ENCODE measurements at regions not wholly inside any gene's neighbourhood (a gene's known extent, or its start where the extent isn't known, plus 50 kb on each side); places are given as distances from the start of the nearest gene placed in this dataset.

DNA sequence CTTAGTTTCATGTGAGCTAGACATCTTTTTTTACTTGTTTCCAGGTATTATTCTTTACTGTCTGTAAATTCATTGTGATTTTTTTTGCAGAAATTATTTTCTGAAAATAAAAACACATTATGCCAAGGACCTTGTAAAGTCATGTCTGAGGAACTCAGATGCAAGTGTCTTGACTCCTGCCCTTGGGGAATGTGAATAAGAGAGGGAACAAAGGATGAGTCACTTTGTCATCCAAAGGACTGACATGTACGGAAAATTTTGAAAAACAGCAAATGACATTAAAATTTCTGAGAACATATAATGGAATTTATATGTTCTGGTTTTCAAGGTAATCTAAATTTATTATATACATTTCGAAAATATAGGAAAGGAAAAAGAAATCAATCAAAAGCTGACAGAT lies 660.4 kb downstream of the CD109 start:
- TF ChIP-seq POLR2A (IDR thresholded peaks at IDR 0.05) (no peak), EP300 (IDR thresholded peaks at IDR 0.05) (no peak)
- TF ChIP-seq, protein P1, sequence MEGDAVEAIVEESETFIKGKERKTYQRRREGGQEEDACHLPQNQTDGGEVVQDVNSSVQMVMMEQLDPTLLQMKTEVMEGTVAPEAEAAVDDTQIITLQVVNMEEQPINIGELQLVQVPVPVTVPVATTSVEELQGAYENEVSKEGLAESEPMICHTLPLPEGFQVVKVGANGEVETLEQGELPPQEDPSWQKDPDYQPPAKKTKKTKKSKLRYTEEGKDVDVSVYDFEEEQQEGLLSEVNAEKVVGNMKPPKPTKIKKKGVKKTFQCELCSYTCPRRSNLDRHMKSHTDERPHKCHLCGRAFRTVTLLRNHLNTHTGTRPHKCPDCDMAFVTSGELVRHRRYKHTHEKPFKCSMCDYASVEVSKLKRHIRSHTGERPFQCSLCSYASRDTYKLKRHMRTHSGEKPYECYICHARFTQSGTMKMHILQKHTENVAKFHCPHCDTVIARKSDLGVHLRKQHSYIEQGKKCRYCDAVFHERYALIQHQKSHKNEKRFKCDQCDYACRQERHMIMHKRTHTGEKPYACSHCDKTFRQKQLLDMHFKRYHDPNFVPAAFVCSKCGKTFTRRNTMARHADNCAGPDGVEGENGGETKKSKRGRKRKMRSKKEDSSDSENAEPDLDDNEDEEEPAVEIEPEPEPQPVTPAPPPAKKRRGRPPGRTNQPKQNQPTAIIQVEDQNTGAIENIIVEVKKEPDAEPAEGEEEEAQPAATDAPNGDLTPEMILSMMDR (IDR thresholded peaks at IDR 0.05): no peak

Measured in upper lobe of left lung (tissue), 4 donors.